Heart right ventricle (tissue), 16 donors: ENCODE measurements at regions not wholly inside any gene's neighbourhood (a gene's known extent, or its start where the extent isn't known, plus 50 kb on each side); places are given as distances from the start of the nearest gene placed in this dataset.

ENCODE experiments used
- ATAC-seq, 8 donors: fragments of 200-7000 bp; cut with Tn5 transposase; one replicate each; pipeline ENCODE4 v1.9.1; 2020; ENCODE audit warnings: mild to moderate bottlenecking in 8 of 8, moderate library complexity in 8 of 8, moderate number of reproducible peaks in 1 of 8
- DNase-seq, 2 donors: peaks; one replicate each; pipeline ENCODE4 v3.0.0-alpha.2; 2020
- H3K27ac ChIP-seq, 10 donors: fragments of 200-600 bp; sonication (generic) in 2 of 10; one replicate each; pipeline versions ENCODE4 v1.5.0 to v1.8.0; 2020 to 2022; ENCODE audit warnings: mild to moderate bottlenecking in 3 of 10
- H3K27me3 ChIP-seq, 7 donors: fragments of 200-600 bp; one replicate each; pipeline ENCODE4 v1.8.0; 2021 to 2022; ENCODE audit warnings: mild to moderate bottlenecking in 2 of 7
- H3K36me3 ChIP-seq, 9 donors: fragments of 200-600 bp; sonication (generic) in 1 of 9; one replicate each; pipeline versions ENCODE4 v1.5.0 to v1.8.0; 2020 to 2022; ENCODE audit warnings: mild to moderate bottlenecking in 2 of 9
- H3K4me1 ChIP-seq, 9 donors: fragments of 200-600 bp; sonication (generic) in 1 of 9; one replicate each; pipeline versions ENCODE4 v1.5.0 to v1.8.0; 2020 to 2022; ENCODE audit warnings: mild to moderate bottlenecking in 4 of 9
- H3K4me3 ChIP-seq, 10 donors: fragments of 200-600 bp; sonication (generic) in 2 of 10; one replicate each; pipeline versions ENCODE4 v1.5.0 to v1.8.0; 2020 to 2022; ENCODE audit warnings: mild to moderate bottlenecking in 7 of 10, moderate library complexity in 2 of 10
- H3K9me3 ChIP-seq, 11 donors: fragments of 200-600 bp in 10 of 11; sonication (generic) in 2 of 11; one replicate each; pipeline versions ENCODE4 v1.5.0 to v1.8.0; 2013 to 2022; ENCODE audit warnings: mild to moderate bottlenecking in 2 of 11, control low read depth in 1 of 11, moderate library complexity in 1 of 11
- CTCF ChIP-seq, 9 donors: fragments of 200-600 bp; sonication (generic) in 2 of 9; IDR thresholded peaks; one replicate each; pipeline versions ENCODE4 v1.5.0 to v1.8.0; 2021 to 2022; ENCODE audit warnings: antibody characterized with exemption in 9 of 9, mild to moderate bottlenecking in 5 of 9, moderate library complexity in 1 of 9
- WGBS, 2 donors: extraction: QIAGEN DNeasy Blood & Tissue Kit; methylation state at CpG; one replicate each; pipeline ENCODE4 v1.1.7; 2013; ENCODE audit warnings: inconsistent platforms in 1 of 2; 5-methylcytosine and 5-hydroxymethylcytosine counted together
- intact Hi-C, 10 donors: fragments of 100-400 bp; cut with DNase I; formaldehyde crosslinking; loops; one replicate each; pipeline versions ENCODE4 v1.11.1 to v1.14.2; 2022
- donor health status: Arrhythmogenic right ventricular cardiomyopathy.
- donor health status: ischemic (EF 13 %, LVEDD 7.1; RV severe dilation, severe dysfunction).
- donor health status: healthy with polysubstance abuse.
- donor health status: DM: no; HTN: yes; CAD: no.
- donor health status: DM: no; HTN: no; CAD: no.
- donor health status: ischemic (EF 25% LVEDD 6.9; RV normal size, moderate dysfunction).
- donor health status: ischemic (EF 25% LVEDD 5.7; RV mildly dilated, moderate dysfunction).
- donor health status: healthy.
- donor health status: DM: yes; HTN: yes; CAD: no.
- donor health status: Ischemic cardiomyopathy.
- donor health status: ischemic (EF 35%, LVEDD 5.7; RV mildly dilated, moderate dysfunction).
- donor health status: nonischemic (EF 11% LVEDD 7.7; RV severe dilation, severe dysfunction).
- donor health status: DM: yes; HTN: yes; CAD: no.
- donor health status: PGD.
- donor health status: ischemic (EF 29% LVEDD 5.4; RV normal size, mild dysfunction).
- donor health status: nonischemic (EF 23%, LVEDD 6.1; RV moderate dilation, normal function).

GRCh38 chr15:37691911-37692310 is 242.5 kb upstream of the TMCO5A start:
- Histone ChIP-seq H3K27me3 (no peaks in the 10 kb centered on the region), H3K4me1 (no peaks in the 10 kb centered on the region), H3K27ac (no peak overlapping the region), H3K36me3 (no peaks in the 10 kb centered on the region), H3K4me3 (no peak overlapping the region), H3K9me3 (peaks cover 0 to 24% (median 0%) of the 10 kb centered on the region in 11 donors)
- ATAC-seq (no peak), DNase-seq (no peak)
- TF ChIP-seq CTCF (IDR thresholded peaks at IDR 0.05) = no peak
- WGBS, 2 donors = 70 to 71% methylated on average over 4 of the region's 4 CpGs
- intact Hi-C loops = loop anchor here in 1 of 10 donors (5.0 kb wide), 1 partner anchor 50 kb away; no protein-coding TSS in a partner anchor

GRCh38 chr15:37693926-37694325 is 240.5 kb upstream of the TMCO5A start:
- intact Hi-C loops = loop anchor here in 1 of 10 donors (5.0 kb wide), 1 partner anchor 52 kb away; no protein-coding TSS in a partner anchor
- Histone ChIP-seq H3K27me3 (no peaks in the 10 kb centered on the region), H3K27ac (no peak overlapping the region), H3K36me3 (no peaks in the 10 kb centered on the region), H3K4me1 (no peaks in the 10 kb centered on the region), H3K4me3 (no peak overlapping the region), H3K9me3 (peaks cover 0 to 23% (median 0%) of the 10 kb centered on the region in 11 donors)
- no peak for TF ChIP-seq CTCF (IDR thresholded peaks at IDR 0.05)
- 88 to 93% methylated on average over 3 of the region's 3 CpGs for WGBS, 2 donors
- no peak for DNase-seq
- no peak for ATAC-seq

GRCh38 chr15:37695719-37696118 is 238.7 kb upstream of the TMCO5A start:
- no peak for TF ChIP-seq CTCF (IDR thresholded peaks at IDR 0.05)
- Histone ChIP-seq H3K36me3 (no peaks in the 10 kb centered on the region), H3K4me1 (no peaks in the 10 kb centered on the region), H3K27me3 (no peaks in the 10 kb centered on the region), H3K4me3 (no peak overlapping the region), H3K9me3 (peaks cover 0 to 8% (median 0%) of the 10 kb centered on the region in 11 donors), H3K27ac (no peak overlapping the region)
- intact Hi-C loops = no loop called here
- ATAC-seq (no peak), DNase-seq (no peak)

- WGBS, 2 donors = 87 to 89% methylated on average over 3 of the region's 3 CpGs
- intact Hi-C loops = no loop called here
- Histone ChIP-seq H3K9me3 (peaks cover 0 to 4% (median 0%) of the 10 kb centered on the region in 11 donors), H3K4me3 (no peak overlapping the region), H3K27me3 (no peaks in the 10 kb centered on the region), H3K27ac (no peak overlapping the region), H3K36me3 (no peaks in the 10 kb centered on the region), H3K4me1 (no peaks in the 10 kb centered on the region)
- ATAC-seq (no peak), DNase-seq (no peak)
- no peak for TF ChIP-seq CTCF (IDR thresholded peaks at IDR 0.05)
Observed at GRCh38 chr15:37698679-37699078, 235.8 kb upstream of the TMCO5A start.
